ENCODE measurements at regions not wholly inside any gene's neighbourhood (a gene's known extent, or its start where the extent isn't known, plus 50 kb on each side); places are given as distances from the start of the nearest gene placed in this dataset.

DNA sequence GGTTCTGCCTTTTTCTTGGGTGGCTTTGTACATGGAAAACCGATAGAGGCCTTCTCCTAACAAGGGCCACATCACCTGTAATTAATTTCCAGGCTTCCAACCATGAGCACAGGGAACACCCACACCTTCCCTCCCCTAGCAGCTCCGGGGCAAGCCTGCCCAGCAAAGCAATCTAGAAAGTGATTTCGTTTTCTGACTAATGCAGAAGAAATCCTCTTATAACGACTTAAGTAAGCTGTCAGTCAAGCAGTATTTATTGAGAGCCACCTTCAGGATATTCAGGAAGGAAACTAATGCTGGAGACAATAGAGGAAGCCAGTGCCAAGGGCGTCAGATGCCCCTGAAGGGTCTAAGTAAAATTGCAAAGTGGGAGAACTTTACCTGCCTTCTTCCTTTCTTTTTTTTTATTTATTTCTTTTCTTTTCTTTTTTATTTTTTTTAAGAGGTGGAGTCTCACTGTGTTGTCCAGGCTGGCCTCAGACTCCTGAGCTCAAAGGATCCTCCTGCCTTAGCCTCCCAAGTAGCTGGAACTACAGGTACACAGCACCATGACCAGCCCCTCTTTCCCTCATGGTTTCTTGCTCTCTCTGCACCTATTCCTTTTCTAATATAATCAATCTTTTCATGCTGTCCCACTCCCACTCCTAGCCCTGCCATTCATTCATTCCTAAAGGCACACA is 67.5 kb upstream of the MBOAT1 start:
- no peak overlapping the region for H3K9ac ChIP-seq (ENCODE audit: low read length)
- no peaks in the 10 kb centered on the region for H4K20me1 ChIP-seq (ENCODE audit: control insufficient read depth, insufficient read depth, low read length, poor library complexity, severe bottlenecking)
- H3K4me3 ChIP-seq (ENCODE audit: control extremely low read depth in 1 of 5, extremely low read depth in 1 of 5, insufficient read depth in 1 of 5, low read depth in 2 of 5, low read length in 4 of 5), result no peak overlapping the region
- H3K4me1 Mint-ChIP-seq, result no peaks in the 10 kb centered on the region
- DNase-seq (no peak), ATAC-seq (ENCODE audit: low read depth) (no peak)
- POLR2A ChIA-PET, result no interaction called here
- intact Hi-C loops (cut with micrococcal nuclease), result no loop called here
- H3K27ac ChIP-seq (ENCODE audit: low read length in 2 of 2), result no peak overlapping the region
- TF ChIP-seq, protein P1, sequence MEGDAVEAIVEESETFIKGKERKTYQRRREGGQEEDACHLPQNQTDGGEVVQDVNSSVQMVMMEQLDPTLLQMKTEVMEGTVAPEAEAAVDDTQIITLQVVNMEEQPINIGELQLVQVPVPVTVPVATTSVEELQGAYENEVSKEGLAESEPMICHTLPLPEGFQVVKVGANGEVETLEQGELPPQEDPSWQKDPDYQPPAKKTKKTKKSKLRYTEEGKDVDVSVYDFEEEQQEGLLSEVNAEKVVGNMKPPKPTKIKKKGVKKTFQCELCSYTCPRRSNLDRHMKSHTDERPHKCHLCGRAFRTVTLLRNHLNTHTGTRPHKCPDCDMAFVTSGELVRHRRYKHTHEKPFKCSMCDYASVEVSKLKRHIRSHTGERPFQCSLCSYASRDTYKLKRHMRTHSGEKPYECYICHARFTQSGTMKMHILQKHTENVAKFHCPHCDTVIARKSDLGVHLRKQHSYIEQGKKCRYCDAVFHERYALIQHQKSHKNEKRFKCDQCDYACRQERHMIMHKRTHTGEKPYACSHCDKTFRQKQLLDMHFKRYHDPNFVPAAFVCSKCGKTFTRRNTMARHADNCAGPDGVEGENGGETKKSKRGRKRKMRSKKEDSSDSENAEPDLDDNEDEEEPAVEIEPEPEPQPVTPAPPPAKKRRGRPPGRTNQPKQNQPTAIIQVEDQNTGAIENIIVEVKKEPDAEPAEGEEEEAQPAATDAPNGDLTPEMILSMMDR (IDR thresholded peaks at IDR 0.05), result no peak
- H3K4me3 Mint-ChIP-seq, result no peak overlapping the region
- no peak overlapping the region for H2AFZ ChIP-seq (ENCODE audit: insufficient read depth, low read depth, low read length, poor library complexity, severe bottlenecking)
- H3K4me2 ChIP-seq (replicated peaks; ENCODE audit: low read depth, low read length, poor library complexity, severe bottlenecking), result no peak overlapping the region
- peaks cover 2% of the 10 kb centered on the region for H3K9me3 Mint-ChIP-seq (ENCODE audit: insufficient read depth)
- CTCF ChIA-PET, result interaction anchor here (0.6 kb wide), 1 partner anchor 829 kb away, joined by 3 read pairs; no protein-coding TSS in a partner anchor
- peaks cover 64% of the 10 kb centered on the region for H3K27me3 Mint-ChIP-seq
- H3K27me3 ChIP-seq (replicated peaks in 1 of 4; ENCODE audit: control extremely low read depth in 1 of 4, control insufficient read depth in 3 of 4, insufficient read depth in 4 of 4, low read length in 3 of 4), result peaks cover 0 to 19% (median 14%) of the 10 kb centered on the region in 4 experiments
- no peak overlapping the region for H3K27ac Mint-ChIP-seq
- H3K4me1 ChIP-seq (ENCODE audit: control insufficient read depth in 2 of 2, insufficient read depth in 2 of 2, low read length in 2 of 2), result no peaks in the 10 kb centered on the region
- H3K36me3 ChIP-seq (replicated peaks in 1 of 2; ENCODE audit: control extremely low read depth in 1 of 2, control insufficient read depth in 1 of 2, extremely low read depth in 1 of 2, insufficient read depth in 2 of 2, low read length in 1 of 2), result no peaks in the 10 kb centered on the region
- H3K9me3 ChIP-seq (ENCODE audit: control extremely low read depth in 1 of 3, control insufficient read depth in 2 of 3, insufficient read depth in 1 of 3, low read length in 2 of 3), result peaks cover 0 to 6% (median 3%) of the 10 kb centered on the region in 3 donors
- H3K79me2 ChIP-seq (ENCODE audit: control insufficient read depth, insufficient read depth, low read length), result no peaks in the 10 kb centered on the region
- 29% methylated on average over 1 of the region's 5 CpGs for WGBS (ENCODE audit: insufficient coverage)

DNA sequence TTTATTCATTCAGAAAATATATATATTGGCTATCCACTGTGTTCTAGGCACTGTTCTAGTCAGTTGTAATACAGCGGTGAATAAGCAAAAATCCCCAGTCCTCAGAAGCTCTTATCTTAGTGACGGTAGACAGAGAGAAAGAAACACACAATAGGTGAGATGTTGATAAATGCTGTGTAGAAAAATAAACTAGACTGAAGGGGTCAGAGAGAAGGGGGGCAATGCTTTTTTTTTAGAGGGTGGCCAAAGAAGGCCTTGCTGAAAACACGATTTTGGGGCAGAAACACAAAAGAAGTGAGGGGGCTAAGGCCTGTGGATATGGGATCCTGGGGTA is 68.0 kb upstream of the MBOAT1 start:
- Histone ChIP-seq H3K4me3 (ENCODE audit: control extremely low read depth in 1 of 5, extremely low read depth in 1 of 5, insufficient read depth in 1 of 5, low read depth in 2 of 5, low read length in 4 of 5) (no peak overlapping the region), H2AFZ (ENCODE audit: insufficient read depth, low read depth, low read length, poor library complexity, severe bottlenecking) (no peak overlapping the region), H3K27me3 (replicated peaks in 1 of 4; ENCODE audit: control extremely low read depth in 1 of 4, control insufficient read depth in 3 of 4, insufficient read depth in 4 of 4, low read length in 3 of 4) (peaks cover 0 to 19% (median 14%) of the 10 kb centered on the region in 4 experiments), H3K27ac (ENCODE audit: low read length in 2 of 2) (no peak overlapping the region), H3K36me3 (replicated peaks in 1 of 2; ENCODE audit: control extremely low read depth in 1 of 2, control insufficient read depth in 1 of 2, extremely low read depth in 1 of 2, insufficient read depth in 2 of 2, low read length in 1 of 2) (no peaks in the 10 kb centered on the region), H3K4me2 (replicated peaks; ENCODE audit: low read depth, low read length, poor library complexity, severe bottlenecking) (no peak overlapping the region), H3K9me3 (ENCODE audit: control extremely low read depth in 1 of 3, control insufficient read depth in 2 of 3, insufficient read depth in 1 of 3, low read length in 2 of 3) (peaks cover 0 to 6% (median 3%) of the 10 kb centered on the region in 3 donors), H3K4me1 (ENCODE audit: control insufficient read depth in 2 of 2, insufficient read depth in 2 of 2, low read length in 2 of 2) (no peaks in the 10 kb centered on the region), H3K9ac (ENCODE audit: low read length) (no peak overlapping the region), H3K79me2 (ENCODE audit: control insufficient read depth, insufficient read depth, low read length) (no peaks in the 10 kb centered on the region), H4K20me1 (ENCODE audit: control insufficient read depth, insufficient read depth, low read length, poor library complexity, severe bottlenecking) (no peaks in the 10 kb centered on the region)
- DNase-seq, result no peak
- 67% methylated on average over 1 of the region's 3 CpGs for WGBS (ENCODE audit: insufficient coverage)
- TF ChIP-seq EZH2 (IDR thresholded peaks at IDR 0.05; ENCODE audit: borderline replicate concordance, insufficient read depth, low read depth, low read length, poor library complexity, severe bottlenecking), result no peak
- TF ChIP-seq, protein P1 (IDR thresholded peaks at IDR 0.05), result no peak
- ChIA-PET CTCF (no interaction called here), POLR2A (no interaction called here)
- H3K27ac Mint-ChIP-seq, result no peak overlapping the region
- intact Hi-C loops (cut with micrococcal nuclease), result no loop called here
- peaks cover 2% of the 10 kb centered on the region for H3K9me3 Mint-ChIP-seq (ENCODE audit: insufficient read depth)
- no peak overlapping the region for H3K4me3 Mint-ChIP-seq
- peaks cover 64% of the 10 kb centered on the region for H3K27me3 Mint-ChIP-seq
- ATAC-seq (ENCODE audit: low read depth), result no peak
- H3K4me1 Mint-ChIP-seq, result no peaks in the 10 kb centered on the region

Data from B cell (primary cell).